ENCODE measurements at regions not wholly inside any gene's neighbourhood (a gene's known extent, or its start where the extent isn't known, plus 50 kb on each side); places are given as distances from the start of the nearest gene placed in this dataset.

- intact Hi-C loops (cut with DNase I): no loop called here
- no peak for TF ChIP-seq POLR2A (IDR thresholded peaks at IDR 0.05)
- TF ChIP-seq, protein P1, sequence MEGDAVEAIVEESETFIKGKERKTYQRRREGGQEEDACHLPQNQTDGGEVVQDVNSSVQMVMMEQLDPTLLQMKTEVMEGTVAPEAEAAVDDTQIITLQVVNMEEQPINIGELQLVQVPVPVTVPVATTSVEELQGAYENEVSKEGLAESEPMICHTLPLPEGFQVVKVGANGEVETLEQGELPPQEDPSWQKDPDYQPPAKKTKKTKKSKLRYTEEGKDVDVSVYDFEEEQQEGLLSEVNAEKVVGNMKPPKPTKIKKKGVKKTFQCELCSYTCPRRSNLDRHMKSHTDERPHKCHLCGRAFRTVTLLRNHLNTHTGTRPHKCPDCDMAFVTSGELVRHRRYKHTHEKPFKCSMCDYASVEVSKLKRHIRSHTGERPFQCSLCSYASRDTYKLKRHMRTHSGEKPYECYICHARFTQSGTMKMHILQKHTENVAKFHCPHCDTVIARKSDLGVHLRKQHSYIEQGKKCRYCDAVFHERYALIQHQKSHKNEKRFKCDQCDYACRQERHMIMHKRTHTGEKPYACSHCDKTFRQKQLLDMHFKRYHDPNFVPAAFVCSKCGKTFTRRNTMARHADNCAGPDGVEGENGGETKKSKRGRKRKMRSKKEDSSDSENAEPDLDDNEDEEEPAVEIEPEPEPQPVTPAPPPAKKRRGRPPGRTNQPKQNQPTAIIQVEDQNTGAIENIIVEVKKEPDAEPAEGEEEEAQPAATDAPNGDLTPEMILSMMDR (IDR thresholded peaks at IDR 0.05): no peak
- WGBS, 4 donors: 80 to 83% (median 82%) methylated on average over 18 of the region's 18 CpGs
- DNase-seq (no peak), ATAC-seq (no peak)
- H3K9me3 ChIP-seq: no peaks in the 10 kb centered on the region
- H3K4me3 ChIP-seq: no peak overlapping the region
- H3K4me1 ChIP-seq: no peaks in the 10 kb centered on the region
- H3K27me3 ChIP-seq: peaks cover 0 to 39% (median 0%) of the 10 kb centered on the region in 9 donors
- no peaks in the 10 kb centered on the region for H3K36me3 ChIP-seq
- H3K27ac ChIP-seq: no peak overlapping the region
These were observed 677.7 kb downstream of the TMEM121 start for GRCh38 chr14:106204063-106204462.

- DNase-seq (no peak), ATAC-seq (no peak)
- H3K27me3 ChIP-seq: peaks cover 0 to 59% (median 0%) of the 10 kb centered on the region in 9 donors
- 40 to 86% (median 57%) methylated on average over 1 of the region's 1 CpG for WGBS, 4 donors
- H3K27ac ChIP-seq: no peak overlapping the region
- TF ChIP-seq POLR2A (IDR thresholded peaks at IDR 0.05): no peak
- no peak overlapping the region for H3K4me3 ChIP-seq
- H3K9me3 ChIP-seq: no peaks in the 10 kb centered on the region
- no peaks in the 10 kb centered on the region for H3K36me3 ChIP-seq
- no peaks in the 10 kb centered on the region for H3K4me1 ChIP-seq
- intact Hi-C loops (cut with DNase I): no loop called here
These were observed 680.9 kb downstream of the TMEM121 start for GRCh38 chr14:106207316-106207715.

GRCh38 chr14:106208794-106209193 lies 682.4 kb downstream of the TMEM121 start:
- peaks cover 0 to 58% (median 0%) of the 10 kb centered on the region in 9 donors for H3K27me3 ChIP-seq
- no peak for ATAC-seq

DNA sequence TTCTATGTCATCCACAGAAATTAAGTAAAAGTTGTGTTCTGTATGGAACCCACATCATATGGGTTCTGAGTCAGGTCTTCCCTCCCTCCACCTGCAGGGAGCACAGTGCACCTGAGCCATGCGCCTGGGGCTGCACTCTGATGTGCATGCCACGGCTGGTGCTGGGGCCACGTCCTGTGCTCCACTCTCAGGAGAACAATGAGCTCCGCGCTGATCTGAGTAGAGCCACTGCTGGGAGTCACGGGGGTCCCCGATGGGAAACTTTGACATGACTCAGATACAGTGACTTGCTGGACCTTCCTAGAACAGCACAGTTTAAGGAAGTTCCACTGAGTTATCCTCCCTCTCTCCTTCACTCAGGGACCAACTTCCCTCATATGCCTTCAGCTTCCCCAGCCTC lies 683.4 kb downstream of the TMEM121 start:
- H3K27me3 ChIP-seq: peaks cover 0 to 59% (median 0%) of the 10 kb centered on the region in 9 donors

More at GRCh38 chr14:106208794-106209193, 682.4 kb downstream of the TMEM121 start:
- 32 to 41% (median 41%) methylated on average over 2 of the region's 2 CpGs for WGBS, 4 donors
- intact Hi-C loops (cut with DNase I): no loop called here
- no peak for DNase-seq
- TF ChIP-seq POLR2A (IDR thresholded peaks at IDR 0.05): no peak
- TF ChIP-seq, protein P1 (IDR thresholded peaks at IDR 0.05): no peak
- Histone ChIP-seq H3K9me3 (no peaks in the 10 kb centered on the region), H3K4me1 (no peaks in the 10 kb centered on the region), H3K4me3 (no peak overlapping the region), H3K36me3 (no peaks in the 10 kb centered on the region), H3K27ac (no peak overlapping the region)

More for the DNA sequence above, 683.4 kb downstream of the TMEM121 start:
- ATAC-seq (no peak), DNase-seq (no peak)
- H3K4me1 ChIP-seq: no peaks in the 10 kb centered on the region
- no peaks in the 10 kb centered on the region for H3K36me3 ChIP-seq
- intact Hi-C loops (cut with DNase I): no loop called here
- TF ChIP-seq POLR2A (IDR thresholded peaks at IDR 0.05): no peak
- TF ChIP-seq, protein P1 (IDR thresholded peaks at IDR 0.05): no peak
- H3K9me3 ChIP-seq: no peaks in the 10 kb centered on the region
- no peak overlapping the region for H3K4me3 ChIP-seq
- no peak overlapping the region for H3K27ac ChIP-seq
- 58 to 76% (median 68%) methylated on average over 5 to 7 of the region's 7 CpGs for WGBS, 4 donors

Measured in heart left ventricle (tissue), 16 donors.